HG02981 (cell line): ENCODE measurements at regions not wholly inside any gene's neighbourhood (a gene's known extent, or its start where the extent isn't known, plus 50 kb on each side); places are given as distances from the start of the nearest gene placed in this dataset.

Experiments used
- ATAC-seq: cut with Tn5 transposase; IDR thresholded peaks from one replicate; pipeline ENCODE4 v1.9.1; 2021; ENCODE audit warnings: mild to moderate bottlenecking, moderate library complexity; ENCODE audit not compliant: unreplicated experiment

DNA sequence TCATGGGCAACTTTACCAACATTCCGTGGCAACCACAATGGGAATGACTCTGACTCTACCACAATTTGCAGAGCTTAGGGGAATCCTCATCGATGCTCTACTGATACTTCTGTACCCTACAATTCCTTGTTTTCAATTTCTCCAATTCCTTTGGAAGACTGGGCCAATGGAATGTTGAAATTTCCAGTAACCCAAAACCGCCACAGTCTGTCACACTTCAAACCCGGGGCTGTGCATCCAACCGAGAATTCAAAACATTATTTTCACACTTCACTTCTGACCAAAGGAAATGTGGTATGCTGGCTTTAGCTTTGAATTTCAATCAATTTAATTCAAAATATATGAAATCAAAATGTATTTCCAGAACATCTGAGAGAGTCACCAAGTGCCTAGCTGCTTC lies 951.4 kb downstream of the VRK1 start:
- no peak for ATAC-seq

GRCh38 chr14:97757491-97757890 lies 960.3 kb downstream of the VRK1 start:
- no peak for ATAC-seq

DNA sequence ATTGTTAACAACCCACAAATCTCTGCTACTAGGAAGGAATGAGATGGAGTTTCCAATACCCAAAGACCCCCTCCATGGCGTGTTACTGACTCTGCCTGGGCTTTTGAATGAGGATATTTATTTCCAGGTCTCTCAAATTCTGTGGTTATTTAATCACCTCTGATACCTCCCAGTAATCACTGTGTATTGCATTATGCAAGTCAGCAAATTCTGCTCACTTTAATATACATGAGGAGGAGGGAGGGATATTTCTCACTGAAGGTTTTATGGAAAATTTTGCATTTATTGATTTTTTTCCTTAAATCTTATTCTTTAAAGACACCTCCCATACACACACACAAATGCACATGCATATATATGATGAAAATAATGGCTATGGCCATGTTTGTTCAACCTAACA lies 962.9 kb downstream of the VRK1 start:
- ATAC-seq = no peak

DNA sequence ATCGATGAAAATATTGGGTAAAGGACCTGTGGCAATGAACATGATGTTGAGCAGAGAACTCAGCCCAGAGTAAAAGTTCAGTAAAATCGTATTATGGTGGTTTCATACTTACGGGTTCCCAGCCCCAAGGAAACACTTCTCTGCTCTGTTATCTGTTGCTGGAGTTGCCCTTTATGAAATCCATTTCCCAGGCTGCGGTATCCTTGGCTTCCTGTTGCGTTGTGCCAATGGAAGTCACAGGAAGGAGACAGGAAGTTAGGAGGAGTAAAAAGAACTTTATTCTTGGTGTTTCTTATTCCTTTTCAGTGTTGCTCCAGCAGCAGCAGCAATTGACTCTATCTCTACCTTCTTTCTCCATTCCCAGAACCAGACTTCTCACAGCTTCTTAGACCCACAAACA lies 965.2 kb downstream of the VRK1 start:
- ATAC-seq = no peak

DNA sequence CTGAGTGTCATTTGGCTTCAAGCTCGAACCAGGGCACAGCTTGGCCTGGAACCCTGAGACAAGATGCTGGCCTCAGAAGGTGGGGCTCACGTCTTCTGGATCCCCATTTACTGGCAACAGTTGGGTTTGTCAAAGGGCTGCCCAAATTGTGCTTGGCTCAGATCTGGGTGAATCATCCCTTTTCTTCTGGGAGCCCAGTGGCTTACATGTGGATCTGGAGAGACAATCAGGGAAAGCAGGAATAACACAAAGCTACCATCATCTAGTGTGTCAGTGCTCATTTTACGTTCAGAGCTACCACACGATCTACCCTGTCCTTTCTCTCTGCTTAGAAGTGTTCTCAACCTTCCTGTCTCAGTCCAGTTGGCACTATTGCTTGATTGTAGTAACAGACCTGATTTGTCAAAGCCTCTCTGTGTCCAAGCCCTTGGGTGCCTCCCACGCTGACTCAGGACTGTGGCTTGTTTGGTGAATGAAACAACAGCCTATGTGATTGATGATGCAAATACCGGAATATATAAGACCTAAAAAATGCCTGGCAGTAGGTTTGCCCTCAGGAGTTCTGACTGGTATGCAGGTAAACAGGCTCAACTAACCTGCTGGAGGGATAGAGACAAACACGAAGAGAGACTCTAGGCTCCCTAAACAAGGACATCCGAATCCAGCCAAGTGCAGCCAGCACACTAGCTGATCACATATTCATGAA lies 974.3 kb downstream of the VRK1 start:
- no peak for ATAC-seq

DNA sequence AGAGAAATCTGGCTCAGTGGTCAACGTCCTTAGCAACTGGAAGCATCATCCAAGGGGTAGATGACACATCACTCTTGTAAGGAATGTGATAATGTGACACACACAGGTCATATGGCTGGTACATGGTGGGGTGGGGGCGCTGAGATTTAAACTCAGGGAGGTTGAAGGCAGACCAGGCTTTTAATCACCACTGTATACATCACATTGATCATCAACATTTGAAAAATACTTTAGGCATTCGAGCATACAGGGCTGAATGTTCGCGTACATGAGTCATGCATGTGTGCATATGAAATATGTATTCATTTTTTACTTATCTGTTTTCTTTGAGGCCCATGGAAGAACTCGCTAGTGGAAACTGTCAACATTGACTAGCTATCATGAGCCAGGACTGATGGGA lies 976.4 kb downstream of the VRK1 start:
- ATAC-seq = no peak

- ATAC-seq = no peak
Measured at GRCh38 chr14:97776890-97777558, 979.8 kb downstream of the VRK1 start.

- no peak for ATAC-seq
Measured at GRCh38 chr14:97777622-97778355, 980.6 kb downstream of the VRK1 start.

DNA sequence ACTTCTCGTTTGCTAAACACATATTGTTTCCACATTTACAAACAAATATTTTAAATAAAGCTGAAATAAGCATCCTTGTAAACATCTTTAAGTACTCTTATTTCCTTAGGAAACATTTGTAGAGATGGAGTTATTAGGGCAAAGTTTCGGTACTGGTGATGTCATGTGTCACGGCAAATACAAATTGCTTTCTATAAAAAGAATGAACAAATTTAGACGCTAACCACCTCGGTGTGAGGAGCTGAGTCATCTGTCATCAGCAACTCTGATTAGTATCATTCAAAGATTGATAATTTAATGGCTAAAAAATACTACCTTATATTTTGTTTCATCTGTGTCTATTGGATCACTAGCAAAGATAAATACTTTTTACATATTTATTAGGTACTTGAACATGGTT lies 982.0 kb downstream of the VRK1 start:
- no peak for ATAC-seq

GRCh38 chr14:97780804-97781203 lies 983.6 kb downstream of the VRK1 start:
- ATAC-seq = no peak

DNA sequence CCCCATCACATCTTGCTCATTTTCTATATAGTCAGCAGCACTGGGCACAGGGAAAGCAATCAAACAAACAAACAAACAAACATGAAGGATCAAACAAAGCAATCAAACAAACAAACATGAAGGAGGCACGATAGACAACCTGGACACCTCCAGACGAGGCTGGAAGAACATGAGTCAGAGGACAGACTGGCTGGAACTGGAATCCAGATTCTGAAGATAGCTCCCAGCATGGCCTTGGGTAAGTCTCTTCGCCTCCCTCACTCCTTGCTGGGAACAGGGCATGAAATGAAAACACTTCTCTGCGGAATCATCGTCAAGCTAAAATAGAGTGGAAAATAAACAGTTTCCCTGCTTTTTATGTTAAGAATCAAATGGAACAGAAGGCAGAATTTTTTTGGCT lies 984.8 kb downstream of the VRK1 start:
- ATAC-seq = no peak

GRCh38 chr14:97782871-97783414 lies 985.8 kb downstream of the VRK1 start:
- ATAC-seq = no peak

DNA sequence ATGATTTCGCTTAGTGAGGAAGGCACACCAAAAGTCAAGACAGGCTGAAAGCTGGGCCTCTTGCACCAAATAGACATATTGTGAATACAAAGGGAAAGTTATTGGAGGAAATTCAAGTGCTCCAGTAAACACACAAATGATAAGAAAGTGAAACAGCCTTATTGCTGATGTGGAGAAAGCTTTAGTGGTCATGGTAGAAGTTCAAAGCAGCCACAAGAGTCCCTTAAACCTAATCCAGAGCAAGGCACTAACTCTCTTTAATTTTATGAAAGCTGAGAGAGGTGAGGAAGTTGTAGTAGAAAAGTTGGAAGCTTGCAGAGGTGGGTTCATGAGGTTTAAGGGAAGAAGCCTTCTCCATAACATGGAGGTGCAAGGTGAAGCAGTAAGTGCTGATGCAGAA lies 988.3 kb downstream of the VRK1 start:
- ATAC-seq = no peak

- no peak for ATAC-seq
Measured at GRCh38 chr14:97788364-97788763, 991.2 kb downstream of the VRK1 start.

DNA sequence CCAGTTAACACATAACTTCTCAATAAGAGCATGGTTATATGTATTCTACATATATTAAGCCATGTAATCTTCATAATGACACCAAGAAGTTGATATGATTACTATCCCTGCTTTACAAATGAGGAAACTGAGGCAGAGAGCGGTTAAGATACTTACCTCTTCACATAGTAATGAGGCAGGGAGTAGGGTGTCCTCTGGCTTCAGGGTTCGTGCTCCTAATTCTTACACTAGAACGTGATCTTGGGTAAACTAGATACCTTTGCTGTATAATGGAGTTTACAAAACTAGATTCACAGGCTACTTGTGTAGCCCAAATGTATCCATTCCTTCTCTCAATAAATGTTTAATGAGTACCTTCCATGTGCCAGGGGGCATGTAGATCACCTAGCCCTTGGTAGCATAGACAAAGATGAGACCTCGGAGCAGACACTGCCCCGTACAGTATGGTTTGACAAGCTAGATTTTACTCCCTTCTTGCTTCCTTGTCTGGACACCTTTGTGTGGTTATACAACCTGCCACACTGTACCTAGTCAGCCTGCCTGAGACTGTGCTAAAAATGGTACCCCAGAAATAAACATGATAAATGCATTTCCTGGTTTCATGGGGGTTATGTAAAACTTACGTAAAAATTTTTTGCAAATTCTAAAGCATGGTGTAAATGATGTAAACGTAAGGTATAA lies 991.8 kb downstream of the VRK1 start:
- no peak for ATAC-seq

DNA sequence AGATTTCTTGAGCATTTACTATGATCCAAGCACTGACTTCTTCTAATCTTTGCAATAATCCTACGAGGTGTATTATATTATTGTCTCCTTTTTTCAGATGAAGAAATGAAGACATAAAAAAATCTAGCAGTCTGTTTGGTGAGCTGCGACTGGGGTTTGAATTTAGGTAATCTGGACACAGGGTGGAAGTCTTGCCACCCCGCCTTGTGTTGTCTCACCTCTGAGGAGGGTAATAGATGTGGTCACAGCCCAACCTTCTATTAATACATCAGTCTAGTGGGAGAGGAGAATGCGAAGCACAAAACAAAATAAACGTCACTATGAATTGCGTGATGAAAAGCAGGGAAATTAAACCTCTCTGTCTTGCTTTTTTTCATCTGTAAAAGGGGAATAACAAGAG lies 993.9 kb downstream of the VRK1 start:
- no peak for ATAC-seq

GRCh38 chr14:97791906-97792305 lies 994.7 kb downstream of the VRK1 start:
- ATAC-seq = no peak

GRCh38 chr14:97796511-97796910 lies 999.3 kb downstream of the VRK1 start:
- no peak for ATAC-seq

DNA sequence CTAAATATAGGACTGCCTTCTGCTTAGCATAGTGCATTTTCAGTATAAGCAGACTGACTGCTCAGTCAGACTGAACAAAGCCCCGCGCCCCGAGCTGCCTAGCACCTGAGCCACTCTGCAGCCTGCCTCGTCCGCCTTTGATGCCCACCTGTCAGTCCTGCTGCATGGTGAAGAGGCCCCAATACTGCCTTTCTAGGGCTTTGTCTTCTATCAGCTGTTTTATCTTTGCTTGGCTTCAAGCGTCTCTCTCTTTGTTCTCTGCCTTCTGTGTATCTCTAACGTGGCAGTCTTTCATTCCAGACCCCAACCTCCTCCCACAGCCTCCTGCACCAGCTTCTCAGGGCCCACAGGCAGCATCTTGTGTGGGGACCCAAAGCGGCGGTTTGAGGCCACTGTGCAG lies 1001.0 kb downstream of the VRK1 start:
- ATAC-seq = no peak

DNA sequence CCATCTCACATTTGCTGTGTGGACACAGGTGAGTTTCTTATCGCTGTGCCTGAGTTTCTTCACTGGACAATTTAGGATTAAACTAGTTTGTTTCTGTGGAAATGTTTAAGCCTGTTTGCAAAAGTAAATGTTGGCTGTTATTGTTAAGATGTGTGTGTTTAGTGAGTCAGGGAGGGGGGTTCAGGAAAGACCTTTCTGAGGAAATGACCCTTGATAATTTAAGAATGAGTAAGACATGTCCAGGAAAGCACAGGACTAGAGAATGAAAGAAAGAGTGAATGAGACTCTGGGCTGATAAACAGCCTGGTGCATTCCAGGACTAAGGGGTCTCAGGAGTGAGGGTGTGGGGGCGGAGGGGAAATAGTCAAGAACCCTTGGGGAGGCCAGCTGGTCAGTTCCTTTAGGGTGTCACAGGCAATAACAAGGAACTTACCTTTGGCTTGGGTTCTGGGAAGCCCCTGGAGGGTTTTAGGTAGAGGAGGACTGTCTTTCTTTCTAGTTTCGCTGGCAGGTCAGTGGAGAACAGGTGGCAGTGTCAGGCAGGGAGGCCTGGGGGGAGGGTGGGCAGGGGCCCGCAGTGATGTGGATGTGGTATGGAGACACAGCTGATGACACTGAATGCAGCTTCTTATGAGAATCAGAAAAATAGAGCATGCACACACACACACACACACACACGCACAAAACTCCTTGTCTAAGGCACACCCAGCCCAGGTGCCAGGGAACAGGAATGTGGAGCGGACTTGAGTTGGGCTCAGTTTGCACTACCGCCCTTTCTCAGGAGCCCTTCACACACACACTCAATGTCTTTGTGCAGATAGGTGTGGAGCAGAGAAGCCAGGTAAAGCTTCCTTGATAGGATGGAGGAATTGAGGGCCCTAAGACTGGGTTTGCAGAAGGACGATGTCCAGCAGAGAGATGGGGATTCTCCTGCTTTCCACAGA lies 1005.5 kb downstream of the VRK1 start:
- ATAC-seq = no peak
